NCI-H526 treated with DMSO at 0.1 percent for 48 hours (cell line): ENCODE measurements at regions not wholly inside any gene's neighbourhood (a gene's known extent, or its start where the extent isn't known, plus 50 kb on each side); places are given as distances from the start of the nearest gene placed in this dataset.
"Not testable (repeated sequence)": the region's sequence is repeated elsewhere in the genome, so short reads cannot be mapped to it uniquely, and the experiment has no call there.

Source experiments
- DNase-seq: peaks from one replicate; lab custom pipeline; 2025; lab: John Stamatoyannopoulos, UW

- not testable (repeated sequence) for DNase-seq
Observed at GRCh38 chr17:14423156-14423555, 122.3 kb downstream of the HS3ST3B1 start.

- no peak for DNase-seq
Observed at GRCh38 chr17:14417336-14417735, 116.5 kb downstream of the HS3ST3B1 start.

GRCh38 chr17:14409292-14409691 lies 108.4 kb downstream of the HS3ST3B1 start:
- no peak for DNase-seq

DNA sequence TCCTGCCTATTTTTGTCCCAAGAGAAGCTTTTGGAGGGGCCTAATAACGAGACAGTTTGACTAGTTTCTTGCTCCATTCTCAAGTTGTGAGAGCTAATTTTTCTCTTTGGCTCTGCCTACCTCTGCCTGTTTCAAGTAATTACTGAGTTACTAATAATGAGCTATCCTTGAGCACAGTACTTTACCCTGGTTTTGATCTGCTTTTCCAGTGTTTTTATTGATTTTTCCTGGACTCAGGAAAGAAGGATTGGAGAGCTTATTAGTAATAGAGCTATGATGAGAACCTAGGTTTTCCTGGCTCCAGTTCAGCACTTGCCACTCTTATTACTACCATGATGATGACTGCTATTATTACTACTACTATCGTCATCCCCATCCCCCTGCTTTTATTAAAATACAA lies 106.7 kb downstream of the HS3ST3B1 start:
- no peak for DNase-seq

- DNase-seq = no peak
Observed at GRCh38 chr17:14405189-14405588, 104.3 kb downstream of the HS3ST3B1 start.
